ENCODE measurements at regions not wholly inside any gene's neighbourhood (a gene's known extent, or its start where the extent isn't known, plus 50 kb on each side); places are given as distances from the start of the nearest gene placed in this dataset.

- H3K4me2 ChIP-seq (ENCODE audit: low read length), result no peak overlapping the region
- H3K36me3 ChIP-seq (ENCODE audit: insufficient read depth, low read length), result no peaks in the 10 kb centered on the region
- no peaks in the 10 kb centered on the region for H3F3A ChIP-seq (ENCODE audit: insufficient read depth, low read length)
- no peak overlapping the region for H3K27ac ChIP-seq (ENCODE audit: low read depth, low read length, poor library complexity, severe bottlenecking)
- H3K9ac ChIP-seq (ENCODE audit: low read length), result no peak overlapping the region
- no peaks in the 10 kb centered on the region for H3K9me3 ChIP-seq (ENCODE audit: low read length)
- H3K4me3 ChIP-seq (ENCODE audit: low read depth, low read length, poor library complexity, severe bottlenecking), result no peak overlapping the region
- no peak overlapping the region for H2AFZ ChIP-seq (ENCODE audit: low read length)
- H3K27me3 ChIP-seq (ENCODE audit: insufficient read depth, low read length), result no peaks in the 10 kb centered on the region
- no peaks in the 10 kb centered on the region for H3K9me2 ChIP-seq (ENCODE audit: low read depth, low read length)
- H3K79me2 ChIP-seq (ENCODE audit: insufficient read depth, low read length), result no peaks in the 10 kb centered on the region
- H4K20me1 ChIP-seq (ENCODE audit: insufficient read depth, low read length), result no peaks in the 10 kb centered on the region
- no peak for TF ChIP-seq EZH2 (IDR thresholded peaks at IDR 0.05; ENCODE audit: borderline replicate concordance, low read length)
- TF ChIP-seq CTCF (IDR thresholded peaks at IDR 0.05; ENCODE audit: low read length), result no peak
- H3K4me1 ChIP-seq (ENCODE audit: insufficient read depth, low read length, severe bottlenecking), result no peaks in the 10 kb centered on the region
Measured at GRCh38 chr14:85247071-85247470, 282.9 kb upstream of the FLRT2 start.

- TF ChIP-seq EZH2 (IDR thresholded peaks at IDR 0.05; ENCODE audit: borderline replicate concordance, low read length) (no peak), CTCF (IDR thresholded peaks at IDR 0.05; ENCODE audit: low read length) (no peak)
- Histone ChIP-seq H3K9me2 (ENCODE audit: low read depth, low read length) (no peaks in the 10 kb centered on the region), H3K4me2 (ENCODE audit: low read length) (no peak overlapping the region)
Measured at GRCh38 chr14:85248881-85249635, 280.9 kb upstream of the FLRT2 start.

GRCh38 chr14:85250414-85251189 lies 279.3 kb upstream of the FLRT2 start:
- H3K27me3 ChIP-seq (ENCODE audit: insufficient read depth, low read length), result no peaks in the 10 kb centered on the region
- no peaks in the 10 kb centered on the region for H3K4me1 ChIP-seq (ENCODE audit: insufficient read depth, low read length, severe bottlenecking)
- H2AFZ ChIP-seq (ENCODE audit: low read length), result no peak overlapping the region
- no peaks in the 10 kb centered on the region for H4K20me1 ChIP-seq (ENCODE audit: insufficient read depth, low read length)
- no peaks in the 10 kb centered on the region for H3K9me2 ChIP-seq (ENCODE audit: low read depth, low read length)
- TF ChIP-seq CTCF (IDR thresholded peaks at IDR 0.05; ENCODE audit: low read length), result no peak
- no peak for TF ChIP-seq EZH2 (IDR thresholded peaks at IDR 0.05; ENCODE audit: borderline replicate concordance, low read length)
- no peak overlapping the region for H3K27ac ChIP-seq (ENCODE audit: low read depth, low read length, poor library complexity, severe bottlenecking)
- H3K4me3 ChIP-seq (ENCODE audit: low read depth, low read length, poor library complexity, severe bottlenecking), result no peak overlapping the region
- no peaks in the 10 kb centered on the region for H3K9me3 ChIP-seq (ENCODE audit: low read length)
- H3K9ac ChIP-seq (ENCODE audit: low read length), result no peak overlapping the region
- no peaks in the 10 kb centered on the region for H3K79me2 ChIP-seq (ENCODE audit: insufficient read depth, low read length)
- no peaks in the 10 kb centered on the region for H3F3A ChIP-seq (ENCODE audit: insufficient read depth, low read length)
- no peaks in the 10 kb centered on the region for H3K36me3 ChIP-seq (ENCODE audit: insufficient read depth, low read length)
- H3K4me2 ChIP-seq (ENCODE audit: low read length), result no peak overlapping the region

More at GRCh38 chr14:85248881-85249635, 280.9 kb upstream of the FLRT2 start:
- Histone ChIP-seq H3K4me3 (ENCODE audit: low read depth, low read length, poor library complexity, severe bottlenecking) (no peak overlapping the region), H3K9ac (ENCODE audit: low read length) (no peak overlapping the region), H3K27me3 (ENCODE audit: insufficient read depth, low read length) (no peaks in the 10 kb centered on the region), H3K79me2 (ENCODE audit: insufficient read depth, low read length) (no peaks in the 10 kb centered on the region), H3K4me1 (ENCODE audit: insufficient read depth, low read length, severe bottlenecking) (no peaks in the 10 kb centered on the region), H3K36me3 (ENCODE audit: insufficient read depth, low read length) (no peaks in the 10 kb centered on the region), H2AFZ (ENCODE audit: low read length) (no peak overlapping the region), H3K27ac (ENCODE audit: low read depth, low read length, poor library complexity, severe bottlenecking) (no peak overlapping the region), H4K20me1 (ENCODE audit: insufficient read depth, low read length) (no peaks in the 10 kb centered on the region), H3F3A (ENCODE audit: insufficient read depth, low read length) (no peaks in the 10 kb centered on the region), H3K9me3 (ENCODE audit: low read length) (no peaks in the 10 kb centered on the region)
